Astrocyte of the cerebellum (primary cell): ENCODE measurements at regions not wholly inside any gene's neighbourhood (a gene's known extent, or its start where the extent isn't known, plus 50 kb on each side); places are given as distances from the start of the nearest gene placed in this dataset.
A peak's percentile ranks its signal among the peaks of the same experiment; 100 is the strongest.

Source experiments
- DNase-seq: peaks from one replicate; pipeline ENCODE4 v3.0.0-alpha.2; 2011; ENCODE audit warnings: low read depth
- H3K4me3 ChIP-seq: 2 replicates; pipeline ENCODE4 v1.5.1; 2011; ENCODE audit warnings: mild to moderate bottlenecking, low read depth, low read length, moderate library complexity
- in situ Hi-C: cut with HindIII; loops from 2 replicates; pipeline ENCODE4 v1.10.0; 2017; ENCODE audit warnings: low sequenced_read_pairs
- TF ChIP-seq, protein P1 (sequence below): IDR thresholded peaks from 2 replicates; pipeline ENCODE4 v1.5.1; 2012; ENCODE audit warnings: low read length, low read depth, moderate library complexity, mild to moderate bottlenecking; ENCODE audit errors: missing control alignments

DNA sequence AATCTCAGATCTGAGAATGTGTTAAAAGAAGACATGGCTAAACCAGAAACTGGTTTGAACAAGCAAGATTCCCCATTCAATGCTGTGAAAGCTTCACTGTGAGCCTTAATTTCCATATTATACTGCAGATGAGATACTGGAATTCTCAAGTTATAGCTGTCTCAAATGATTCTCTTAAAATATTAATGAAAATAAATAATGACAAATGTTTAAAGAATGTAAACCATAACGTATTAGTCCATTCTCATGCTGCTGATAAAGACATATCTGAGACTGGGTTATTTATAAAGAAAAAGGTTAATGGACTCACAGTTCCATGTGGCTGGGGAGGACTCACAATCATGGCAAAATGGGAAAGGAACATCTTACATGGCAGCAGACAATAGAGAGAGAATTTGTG is 667.8 kb downstream of the SLITRK1 start:
- DNase-seq, result no peak
- TF ChIP-seq, protein P1, sequence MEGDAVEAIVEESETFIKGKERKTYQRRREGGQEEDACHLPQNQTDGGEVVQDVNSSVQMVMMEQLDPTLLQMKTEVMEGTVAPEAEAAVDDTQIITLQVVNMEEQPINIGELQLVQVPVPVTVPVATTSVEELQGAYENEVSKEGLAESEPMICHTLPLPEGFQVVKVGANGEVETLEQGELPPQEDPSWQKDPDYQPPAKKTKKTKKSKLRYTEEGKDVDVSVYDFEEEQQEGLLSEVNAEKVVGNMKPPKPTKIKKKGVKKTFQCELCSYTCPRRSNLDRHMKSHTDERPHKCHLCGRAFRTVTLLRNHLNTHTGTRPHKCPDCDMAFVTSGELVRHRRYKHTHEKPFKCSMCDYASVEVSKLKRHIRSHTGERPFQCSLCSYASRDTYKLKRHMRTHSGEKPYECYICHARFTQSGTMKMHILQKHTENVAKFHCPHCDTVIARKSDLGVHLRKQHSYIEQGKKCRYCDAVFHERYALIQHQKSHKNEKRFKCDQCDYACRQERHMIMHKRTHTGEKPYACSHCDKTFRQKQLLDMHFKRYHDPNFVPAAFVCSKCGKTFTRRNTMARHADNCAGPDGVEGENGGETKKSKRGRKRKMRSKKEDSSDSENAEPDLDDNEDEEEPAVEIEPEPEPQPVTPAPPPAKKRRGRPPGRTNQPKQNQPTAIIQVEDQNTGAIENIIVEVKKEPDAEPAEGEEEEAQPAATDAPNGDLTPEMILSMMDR, result no peak
- H3K4me3 ChIP-seq, result no peak overlapping the region
- in situ Hi-C loops, result no loop called here

DNA sequence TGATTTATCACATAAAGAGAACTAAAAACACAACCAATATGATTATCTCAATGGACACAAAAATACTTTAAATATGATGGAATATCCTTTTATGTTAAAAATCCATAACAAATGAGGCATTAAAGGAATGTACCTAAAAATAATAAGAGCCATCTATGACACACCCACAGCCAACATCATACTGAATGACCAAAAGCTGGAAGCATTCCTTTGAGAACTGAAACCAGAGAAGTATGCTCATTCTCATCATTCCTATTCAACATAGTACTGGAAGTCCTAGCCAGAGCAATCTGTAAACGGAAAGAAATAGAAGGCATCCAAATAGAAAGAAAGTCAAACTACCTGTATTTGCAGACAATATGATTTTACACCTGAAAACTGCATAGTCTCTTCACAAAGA is 671.0 kb downstream of the SLITRK1 start:
- no peak overlapping the region for H3K4me3 ChIP-seq
- DNase-seq, result peak; percentile 51
- TF ChIP-seq, protein P1, result no peak
- in situ Hi-C loops, result no loop called here

DNA sequence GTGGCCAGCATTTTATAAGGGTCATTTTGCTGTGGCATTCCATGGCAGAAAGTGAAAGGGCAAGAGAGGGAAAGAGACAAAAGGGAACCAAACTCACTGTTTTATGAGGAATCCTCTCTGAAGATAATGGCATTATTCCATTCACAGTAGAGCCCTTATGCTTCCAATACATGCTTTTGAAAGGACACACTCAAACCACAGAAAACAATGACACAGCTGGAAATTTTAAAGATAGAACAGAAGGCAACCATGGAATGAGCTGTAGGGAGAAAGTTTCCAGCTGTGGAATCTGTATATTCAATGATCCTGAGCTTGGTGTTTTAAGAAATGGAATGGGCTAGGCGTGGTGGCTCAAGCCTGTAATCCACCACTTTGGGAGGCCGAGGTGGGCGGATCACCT is 677.4 kb downstream of the SLITRK1 start:
- TF ChIP-seq, protein P1, result no peak
- in situ Hi-C loops, result no loop called here
- H3K4me3 ChIP-seq, result no peak overlapping the region
- peak; percentile 16 for DNase-seq

DNA sequence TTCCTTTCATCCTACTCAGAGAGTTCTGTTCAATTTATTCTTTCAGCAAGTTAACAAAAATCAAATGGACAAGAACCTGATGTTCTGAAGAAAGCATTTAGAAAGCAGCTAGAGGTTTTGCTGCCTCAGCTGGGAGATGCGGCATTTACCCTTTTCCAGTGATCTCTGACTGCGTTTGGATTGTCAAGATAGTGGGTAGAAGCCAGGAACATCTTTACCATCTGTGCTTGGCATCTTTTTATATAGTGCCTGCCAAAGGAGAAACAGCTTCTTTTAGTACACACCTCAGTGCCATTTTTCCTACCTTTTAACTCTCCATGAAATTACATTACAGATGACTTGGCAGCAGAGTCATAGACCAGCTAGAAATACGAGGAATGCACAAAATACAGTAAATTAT is 680.8 kb downstream of the SLITRK1 start:
- H3K4me3 ChIP-seq, result no peak overlapping the region
- in situ Hi-C loops, result no loop called here
- DNase-seq, result no peak
- TF ChIP-seq, protein P1, result no peak

DNA sequence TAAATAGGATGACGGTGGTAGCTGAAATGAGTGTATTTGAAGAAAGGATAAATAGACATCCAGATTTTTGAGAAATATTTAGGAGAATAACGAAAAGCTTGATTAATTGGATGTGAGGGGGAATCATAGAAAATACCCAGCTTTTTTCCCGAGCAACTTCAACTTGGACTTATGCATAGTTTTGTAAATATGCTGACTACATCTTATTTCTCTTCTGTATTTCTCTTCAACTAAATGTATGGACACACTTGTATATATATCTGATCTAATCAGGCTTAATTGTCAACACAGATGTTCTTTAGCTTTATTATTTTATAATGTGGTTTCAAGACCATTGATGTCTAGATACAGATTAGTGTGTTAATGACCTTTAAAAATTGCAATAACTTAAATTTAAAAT is 685.0 kb downstream of the SLITRK1 start:
- in situ Hi-C loops, result no loop called here
- no peak overlapping the region for H3K4me3 ChIP-seq
- TF ChIP-seq, protein P1, result no peak
- DNase-seq, result no peak

DNA sequence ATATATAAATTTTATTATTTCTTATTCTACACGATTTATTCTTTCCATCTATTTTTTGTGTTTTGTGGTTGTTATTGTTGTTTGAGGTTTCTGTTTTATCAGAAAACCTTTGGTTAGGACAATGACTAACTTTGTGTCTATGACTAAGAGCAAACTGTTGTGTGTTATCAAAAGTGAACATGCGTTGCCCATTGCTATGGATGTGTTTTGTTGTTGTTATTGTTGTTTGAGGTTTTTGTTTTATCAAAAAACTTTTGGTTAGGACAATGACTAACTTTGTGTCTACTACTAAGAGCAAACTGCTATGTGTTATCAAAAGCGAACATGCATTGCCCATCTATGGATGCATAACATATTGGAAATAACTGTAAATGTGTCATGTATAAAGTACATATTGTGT is 692.3 kb downstream of the SLITRK1 start:
- no peak overlapping the region for H3K4me3 ChIP-seq
- in situ Hi-C loops, result no loop called here
- no peak for DNase-seq
- TF ChIP-seq, protein P1, result no peak

DNA sequence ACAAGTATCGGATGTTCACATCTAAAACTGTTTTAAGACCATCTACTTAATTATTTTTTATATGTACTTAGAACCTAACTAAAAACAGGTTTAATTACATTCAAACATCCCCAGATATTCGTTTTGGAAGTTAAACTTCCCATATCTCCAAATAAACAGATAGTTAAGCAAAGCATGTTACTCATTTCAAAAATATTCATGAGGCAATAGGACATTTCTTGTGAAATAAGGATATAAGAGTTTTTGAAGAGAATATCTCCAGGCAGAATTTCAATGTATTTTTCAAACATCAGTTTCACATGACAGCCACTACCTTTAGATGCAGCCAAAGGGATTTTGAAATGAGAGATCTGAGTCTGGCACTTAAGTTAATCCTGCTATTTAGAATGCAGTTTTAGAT is 697.5 kb downstream of the SLITRK1 start:
- TF ChIP-seq, protein P1, result no peak
- in situ Hi-C loops, result no loop called here
- DNase-seq, result no peak
- no peak overlapping the region for H3K4me3 ChIP-seq
